Amygdala (tissue), 56 donors: ENCODE measurements at regions not wholly inside any gene's neighbourhood (a gene's known extent, or its start where the extent isn't known, plus 50 kb on each side); places are given as distances from the start of the nearest gene placed in this dataset.
A peak's percentile ranks its signal among the peaks of the same experiment; 100 is the strongest.

Experiments
- DNase-seq, 56 donors: peaks; one replicate each; lab custom pipeline; 2025; lab: John Stamatoyannopoulos, UW

- DNase-seq, result no peak
Measured at GRCh38 chr1:172909606-172910326, 141.0 kb downstream of the TNFSF18 start.

GRCh38 chr1:172912765-172913260 is 137.9 kb downstream of the TNFSF18 start:
- DNase-seq, result no peak

- DNase-seq, result no peak
Measured at GRCh38 chr1:172914501-172915144, 136.1 kb downstream of the TNFSF18 start.

DNA sequence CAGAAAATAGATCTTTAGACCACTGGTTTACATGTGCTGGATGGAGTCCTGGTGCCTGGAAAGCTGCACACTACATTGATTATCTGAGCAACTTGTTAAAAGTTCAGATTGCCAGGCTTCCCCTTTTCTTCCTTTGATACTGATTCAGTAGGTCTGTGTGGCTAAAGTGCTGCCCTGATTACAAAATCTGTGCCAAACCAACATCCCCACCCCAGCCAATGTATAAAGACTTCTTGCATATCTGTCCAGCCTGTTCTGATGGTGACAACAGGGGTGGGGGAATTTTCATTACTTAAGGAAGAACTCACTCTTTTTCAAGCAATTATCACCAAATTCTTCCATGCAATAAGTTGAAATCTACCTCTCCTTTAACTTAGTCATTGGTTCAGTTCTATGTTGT is 135.5 kb downstream of the TNFSF18 start:
- no peak for DNase-seq

DNA sequence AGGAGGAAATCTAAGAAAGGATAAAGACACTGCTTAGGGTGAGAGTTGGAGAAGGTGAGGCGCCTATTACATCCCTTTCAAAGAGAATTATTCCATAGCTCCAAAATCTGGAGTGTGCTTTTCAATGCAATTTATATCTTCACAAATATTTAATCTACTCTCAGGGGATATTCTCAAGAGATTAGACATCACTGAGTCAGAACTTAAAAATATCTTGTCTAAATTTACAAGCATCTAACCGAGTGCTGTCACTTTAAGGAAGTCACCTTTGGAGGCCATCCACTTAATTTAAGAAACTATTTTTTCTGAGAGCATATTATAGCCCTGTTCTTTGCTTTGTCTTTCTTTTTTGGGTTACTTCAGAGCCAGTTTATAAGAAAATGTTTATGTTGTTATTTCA is 134.6 kb downstream of the TNFSF18 start:
- DNase-seq, result no peak

DNA sequence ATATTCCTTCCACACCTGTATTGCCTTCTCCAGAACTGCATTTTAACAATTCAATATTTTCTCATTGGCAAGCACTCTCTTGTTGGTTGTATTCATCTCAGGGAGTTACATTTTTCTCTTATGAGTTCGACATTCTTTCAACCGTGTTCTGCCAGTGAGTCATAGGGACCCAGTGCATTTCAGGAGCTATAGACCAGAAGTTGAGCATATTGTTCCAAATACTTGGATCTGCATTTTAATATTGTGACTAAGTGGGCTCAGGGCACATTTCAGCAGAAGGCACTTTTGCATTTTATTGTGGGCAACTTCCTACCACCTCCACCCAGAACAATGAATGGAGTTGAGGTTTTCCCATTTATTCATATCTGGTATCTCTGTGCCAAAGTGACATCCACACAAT is 132.8 kb downstream of the TNFSF18 start:
- DNase-seq, result no peak

DNA sequence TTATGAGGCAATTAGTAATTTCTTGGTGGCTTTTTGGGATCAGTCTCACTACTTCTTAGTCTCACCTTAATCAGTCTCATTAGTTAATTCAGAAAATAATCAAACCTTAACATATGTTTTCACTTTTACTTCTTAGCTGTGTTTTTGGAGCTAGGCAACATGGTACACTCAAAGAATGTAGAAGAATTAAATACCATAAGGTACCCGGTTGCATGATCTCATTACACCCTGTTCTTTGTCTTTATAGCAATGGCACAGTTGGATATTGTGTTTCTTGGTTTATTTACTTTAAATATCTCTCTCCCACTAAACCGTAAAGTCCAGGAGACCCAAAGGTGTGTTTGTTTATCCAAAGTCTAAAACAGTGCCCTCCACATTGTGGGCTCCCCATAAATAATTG is 132.3 kb downstream of the TNFSF18 start:
- no peak for DNase-seq

- DNase-seq, result no peak
Measured at GRCh38 chr1:172926070-172926469, 124.7 kb downstream of the TNFSF18 start.

GRCh38 chr1:172928412-172928811 is 122.3 kb downstream of the TNFSF18 start:
- DNase-seq, result no peak

GRCh38 chr1:172929006-172929405 is 121.7 kb downstream of the TNFSF18 start:
- DNase-seq, result no peak

DNA sequence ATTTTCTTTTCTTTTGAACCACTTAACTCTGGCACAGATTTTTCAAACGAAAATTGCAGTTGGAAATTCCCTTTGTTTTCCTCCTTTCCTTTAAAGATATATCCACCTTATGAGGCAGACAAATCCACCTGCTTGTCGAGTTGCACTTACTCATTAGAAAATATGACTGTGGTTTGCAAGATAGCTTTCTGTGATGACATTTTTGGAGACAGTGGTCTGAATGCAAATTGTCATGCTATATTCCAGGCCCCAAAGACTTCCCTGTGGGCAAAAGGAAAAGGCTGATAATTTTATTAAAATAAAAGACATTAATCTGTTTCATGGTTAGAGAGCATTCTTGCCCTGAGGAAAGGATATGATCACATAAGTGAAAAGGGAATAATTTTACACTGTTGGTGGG is 120.6 kb downstream of the TNFSF18 start:
- DNase-seq, result no peak

- DNase-seq, result no peak
Measured at GRCh38 chr1:172931340-172931739, 119.4 kb downstream of the TNFSF18 start.

DNA sequence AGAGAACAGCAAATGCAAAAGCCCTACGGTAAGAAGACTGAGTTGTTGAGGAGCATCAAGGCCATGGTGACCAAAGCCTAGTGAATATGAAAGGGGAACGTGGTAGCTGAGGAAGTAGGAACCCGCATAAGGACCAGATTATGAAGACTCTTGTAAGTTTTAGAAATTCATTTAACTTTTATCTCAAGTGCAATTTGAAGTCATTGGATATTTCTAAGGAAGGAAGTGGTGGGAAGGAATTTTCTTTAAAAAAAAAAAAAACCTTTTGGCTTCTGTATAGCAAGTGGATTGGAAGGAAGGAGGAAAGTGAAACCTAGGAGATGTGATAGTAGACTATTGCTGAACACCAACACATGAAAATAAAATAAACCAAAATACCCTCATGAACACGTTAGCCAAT is 119.0 kb downstream of the TNFSF18 start:
- no peak for DNase-seq

DNA sequence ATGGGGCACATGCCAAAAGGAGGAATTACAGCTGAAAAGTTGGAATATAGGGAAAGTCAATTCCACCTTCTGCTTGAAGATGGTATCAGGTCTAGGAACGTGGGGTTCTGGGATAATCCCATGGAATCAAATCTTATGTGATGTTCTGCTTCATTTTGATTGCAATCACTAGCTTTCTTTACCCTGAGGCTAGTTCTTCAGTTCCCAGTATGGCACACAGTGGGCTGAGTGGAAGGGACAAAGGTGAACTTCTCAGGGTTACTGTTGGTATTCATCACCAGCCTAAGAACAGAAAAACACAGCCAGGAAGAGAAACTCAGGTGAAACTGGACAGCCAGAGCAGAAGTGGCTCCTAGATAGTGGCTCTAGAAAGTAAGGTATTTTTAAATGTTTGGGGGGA is 117.8 kb downstream of the TNFSF18 start:
- DNase-seq, result no peak

DNA sequence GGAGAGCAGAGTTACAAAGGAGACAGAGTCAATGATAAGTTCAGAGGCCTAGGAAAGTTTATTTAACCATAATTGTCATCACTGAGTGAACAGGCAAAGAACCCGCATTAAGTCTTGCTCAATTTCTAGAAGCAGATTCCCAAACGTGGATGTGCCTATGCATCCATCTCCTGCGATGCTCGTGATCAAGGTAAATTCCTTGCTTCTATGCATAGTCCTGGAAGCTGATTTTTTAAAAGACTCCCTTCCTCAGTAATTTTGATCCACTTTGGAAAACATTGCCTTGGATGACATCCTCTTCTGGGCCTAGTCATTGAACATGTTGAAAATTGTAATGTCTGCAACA is 116.4 kb downstream of the TNFSF18 start:
- DNase-seq, result no peak

DNA sequence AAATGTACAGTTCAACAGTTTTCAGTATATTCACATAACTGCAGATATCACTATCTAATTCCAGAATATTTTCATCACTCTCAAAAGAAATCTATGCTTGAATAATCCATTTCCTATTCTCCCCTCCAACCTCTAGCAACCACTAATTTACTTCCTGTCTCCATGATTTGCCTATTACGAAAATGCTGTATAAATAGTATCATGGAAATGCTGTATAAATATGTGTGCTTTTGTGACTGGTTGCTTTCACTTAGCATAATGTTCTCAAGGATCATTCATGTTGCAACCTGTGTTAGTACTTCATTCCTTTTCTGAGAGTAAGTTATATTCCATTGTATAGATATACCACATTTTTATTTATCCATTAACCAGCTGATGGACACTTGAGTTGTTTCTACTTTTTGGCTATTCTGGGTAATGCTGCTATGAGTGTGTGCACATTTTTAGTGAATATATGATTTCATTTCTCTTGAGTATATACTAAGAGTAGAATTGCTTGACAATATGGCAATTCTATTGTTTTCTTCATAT is 115.6 kb downstream of the TNFSF18 start:
- no peak for DNase-seq

DNA sequence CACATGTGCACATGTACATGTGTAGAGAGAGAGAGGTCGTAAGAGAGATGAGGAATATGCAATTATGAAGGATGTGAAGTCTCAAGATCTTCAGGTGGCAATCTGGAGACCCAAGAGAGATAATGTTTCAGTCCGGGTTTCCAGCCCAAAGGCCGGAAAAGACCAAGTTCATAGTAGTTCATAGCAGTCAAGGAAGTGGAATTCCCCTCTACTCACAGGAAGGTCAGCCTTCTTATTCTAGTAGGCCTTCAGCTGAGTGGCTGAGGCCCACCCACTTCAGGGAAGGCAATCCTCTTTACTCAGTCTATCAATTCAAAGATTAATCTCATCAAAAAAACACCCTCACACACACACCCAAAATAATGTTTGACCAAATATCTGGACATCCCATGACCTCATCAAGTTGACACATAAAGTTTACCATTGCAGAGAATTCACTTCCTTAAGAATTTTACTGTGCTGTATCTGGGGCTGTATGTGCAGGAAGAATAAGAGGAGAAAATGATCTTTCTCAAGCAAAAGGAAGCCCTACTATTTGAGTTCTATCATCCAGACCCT is 114.6 kb downstream of the TNFSF18 start:
- DNase-seq, result no peak

DNA sequence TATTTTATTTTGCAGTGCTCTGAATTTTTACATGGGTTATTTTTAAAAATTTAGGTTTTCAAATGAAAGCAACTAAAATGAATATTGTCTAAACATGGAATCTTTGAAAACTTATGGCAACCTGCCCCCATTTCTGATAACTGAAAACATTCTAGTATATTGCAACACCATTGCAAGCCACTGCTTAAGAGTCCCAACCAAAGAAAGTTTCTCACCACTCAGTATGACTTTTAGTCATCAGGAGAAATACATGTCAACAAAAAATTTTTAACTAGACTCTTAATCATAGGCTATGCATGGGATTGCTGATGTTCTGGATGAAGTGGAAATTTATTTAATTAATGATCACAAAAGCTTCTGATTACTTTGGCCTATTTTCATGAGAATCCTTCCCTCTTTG is 112.1 kb downstream of the TNFSF18 start:
- no peak for DNase-seq

DNA sequence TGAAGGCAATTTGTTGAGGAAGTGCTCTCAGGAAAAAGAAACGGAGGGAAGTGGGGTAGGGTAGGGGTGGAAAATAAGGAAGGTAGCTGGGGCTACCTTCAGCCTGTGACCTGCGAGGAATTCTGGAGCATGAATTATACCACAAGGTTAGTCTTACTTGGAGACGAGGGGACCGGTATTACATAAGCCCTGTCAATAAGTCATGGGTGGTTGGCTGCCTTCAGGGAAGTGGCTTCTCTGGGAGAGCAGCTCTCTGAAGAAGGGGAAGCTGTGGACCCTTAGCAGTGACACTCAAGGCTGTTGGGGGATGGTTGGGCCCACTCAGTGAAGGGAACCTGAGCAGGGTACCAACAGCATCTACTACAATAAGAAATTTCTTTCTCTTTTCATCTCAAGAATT is 111.3 kb downstream of the TNFSF18 start:
- no peak for DNase-seq

DNA sequence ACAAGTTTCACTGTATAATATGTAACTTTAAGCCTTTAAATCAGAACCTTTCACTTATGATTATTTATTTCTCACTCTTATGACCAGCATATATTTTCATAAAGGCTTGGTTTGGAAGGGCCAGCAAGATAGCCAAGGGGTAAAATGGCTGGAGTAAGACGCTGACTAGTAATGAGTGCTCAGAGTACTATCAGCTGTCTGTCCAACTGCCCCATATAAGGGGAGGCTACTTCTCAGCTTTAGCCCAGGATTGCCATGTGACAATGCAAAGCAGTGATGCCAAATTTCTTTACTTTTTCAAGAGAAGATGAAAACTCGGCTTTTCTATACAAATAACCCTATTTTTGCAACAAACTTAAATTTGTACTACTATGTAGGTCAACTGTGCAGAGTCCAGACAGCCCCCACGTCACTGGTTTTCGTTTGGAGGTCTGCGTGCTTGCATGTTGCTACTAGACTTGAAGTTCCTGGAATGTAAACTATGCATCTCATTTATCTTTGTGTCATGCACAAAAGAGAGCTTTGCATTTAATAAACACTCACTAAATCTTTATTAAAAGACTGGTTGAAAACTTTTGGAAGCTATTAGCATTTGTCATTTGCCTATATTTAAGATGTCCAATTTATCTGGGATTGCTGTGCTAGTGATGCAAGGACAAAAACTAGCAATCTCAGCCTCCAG is 110.4 kb downstream of the TNFSF18 start:
- no peak for DNase-seq

GRCh38 chr1:172941471-172941870 is 109.3 kb downstream of the TNFSF18 start:
- DNase-seq, result peak in 8 of 56 donors; percentile 1 to 33 (median 8)
